Prostate gland (tissue), 2 donors: ENCODE measurements at regions not wholly inside any gene's neighbourhood (a gene's known extent, or its start where the extent isn't known, plus 50 kb on each side); places are given as distances from the start of the nearest gene placed in this dataset.

Experiments used
- CTCF ChIP-seq, 4 experiments: fragments of 200-600 bp in 2 of 4; fragments of 450-650 bp in 2 of 4; sonication (generic) in 2 of 4; IDR thresholded peaks; 1 replicate in 3 of 4; 2 replicates in 1 of 4; pipeline ENCODE4 v1.5.1; 2016 to 2019; ENCODE audit warnings: antibody characterized with exemption in 4 of 4, mild to moderate bottlenecking in 2 of 4, moderate library complexity in 2 of 4
- POLR2AphosphoS5 ChIP-seq: sonication (generic); formaldehyde crosslinking; IDR thresholded peaks from one replicate; pipeline ENCODE4 v1.6.1; 2017; ENCODE audit warnings: antibody characterized with exemption

- TF ChIP-seq POLR2AphosphoS5, result no peak
- no peak for TF ChIP-seq CTCF (IDR thresholded peaks at IDR 0.05)
These were observed 257.1 kb upstream of the RPS6KA3 start for GRCh38 chrX:20523626-20524312.
